ENCODE measurements at regions not wholly inside any gene's neighbourhood (a gene's known extent, or its start where the extent isn't known, plus 50 kb on each side); places are given as distances from the start of the nearest gene placed in this dataset.

DNA sequence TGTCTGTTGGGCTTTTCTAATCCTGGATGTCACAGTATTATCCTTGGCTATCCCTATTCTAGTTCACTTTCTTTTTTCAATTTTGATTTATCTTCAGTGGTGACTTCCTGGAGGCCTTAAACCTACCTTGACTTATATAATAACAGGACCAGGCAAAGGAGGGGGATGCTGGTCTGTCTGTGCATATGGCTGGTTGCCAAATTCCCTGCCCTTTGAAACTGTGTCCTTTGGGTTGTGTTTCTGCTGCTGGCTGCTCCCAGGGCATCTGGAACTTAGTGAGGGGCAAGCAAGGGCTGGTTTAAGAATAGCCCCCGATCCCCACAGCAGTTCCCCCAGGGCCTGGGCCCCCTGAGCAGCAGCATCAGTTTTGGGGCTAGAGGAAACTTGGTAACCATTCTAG lies 96.0 kb upstream of the MAX start:
- no peak for TF ChIP-seq MYC (IDR thresholded peaks at IDR 0.05; ENCODE audit: low read depth, low read length)
- TF ChIP-seq, protein P1, sequence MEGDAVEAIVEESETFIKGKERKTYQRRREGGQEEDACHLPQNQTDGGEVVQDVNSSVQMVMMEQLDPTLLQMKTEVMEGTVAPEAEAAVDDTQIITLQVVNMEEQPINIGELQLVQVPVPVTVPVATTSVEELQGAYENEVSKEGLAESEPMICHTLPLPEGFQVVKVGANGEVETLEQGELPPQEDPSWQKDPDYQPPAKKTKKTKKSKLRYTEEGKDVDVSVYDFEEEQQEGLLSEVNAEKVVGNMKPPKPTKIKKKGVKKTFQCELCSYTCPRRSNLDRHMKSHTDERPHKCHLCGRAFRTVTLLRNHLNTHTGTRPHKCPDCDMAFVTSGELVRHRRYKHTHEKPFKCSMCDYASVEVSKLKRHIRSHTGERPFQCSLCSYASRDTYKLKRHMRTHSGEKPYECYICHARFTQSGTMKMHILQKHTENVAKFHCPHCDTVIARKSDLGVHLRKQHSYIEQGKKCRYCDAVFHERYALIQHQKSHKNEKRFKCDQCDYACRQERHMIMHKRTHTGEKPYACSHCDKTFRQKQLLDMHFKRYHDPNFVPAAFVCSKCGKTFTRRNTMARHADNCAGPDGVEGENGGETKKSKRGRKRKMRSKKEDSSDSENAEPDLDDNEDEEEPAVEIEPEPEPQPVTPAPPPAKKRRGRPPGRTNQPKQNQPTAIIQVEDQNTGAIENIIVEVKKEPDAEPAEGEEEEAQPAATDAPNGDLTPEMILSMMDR (IDR thresholded peaks at IDR 0.05; ENCODE audit: low read depth, low read length) = no peak
- TF ChIP-seq POLR2A (IDR thresholded peaks at IDR 0.05; ENCODE audit: extremely low read depth, insufficient read length) = no peak
- TF ChIP-seq, protein P2, sequence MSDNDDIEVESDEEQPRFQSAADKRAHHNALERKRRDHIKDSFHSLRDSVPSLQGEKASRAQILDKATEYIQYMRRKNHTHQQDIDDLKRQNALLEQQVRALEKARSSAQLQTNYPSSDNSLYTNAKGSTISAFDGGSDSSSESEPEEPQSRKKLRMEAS (IDR thresholded peaks at IDR 0.05; ENCODE audit: low read depth, low read length) = no peak
- DNase-seq (ENCODE audit: low read depth) = no peak
- no peak overlapping the region for H3K4me3 ChIP-seq (ENCODE audit: low read depth, low read length)

DNA sequence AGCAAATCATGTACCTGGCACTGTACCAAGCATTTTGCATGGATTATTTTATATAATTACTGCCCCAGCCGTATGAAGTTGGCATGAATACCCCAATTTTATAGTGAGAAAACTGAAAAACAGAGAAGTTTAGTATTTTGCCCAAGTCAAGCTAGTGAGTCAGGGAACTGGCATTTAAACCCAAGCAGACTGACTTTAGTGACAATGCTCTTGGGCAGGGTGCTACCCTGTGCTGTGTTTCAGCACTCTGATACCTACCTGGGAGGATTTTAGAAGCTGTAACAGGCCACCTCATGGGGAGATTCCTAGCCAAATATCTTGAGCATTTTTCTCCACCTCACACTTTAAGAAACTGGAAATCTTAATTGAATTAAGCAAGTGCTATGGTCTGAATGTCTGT lies 98.1 kb upstream of the MAX start:
- DNase-seq (ENCODE audit: low read depth) = no peak
- no peak overlapping the region for H3K4me3 ChIP-seq (ENCODE audit: low read depth, low read length)
- TF ChIP-seq POLR2A (IDR thresholded peaks at IDR 0.05; ENCODE audit: extremely low read depth, insufficient read length) (no peak), MYC (IDR thresholded peaks at IDR 0.05; ENCODE audit: low read depth, low read length) (no peak)
- TF ChIP-seq, protein P2 (IDR thresholded peaks at IDR 0.05; ENCODE audit: low read depth, low read length) = no peak
- TF ChIP-seq, protein P1 (IDR thresholded peaks at IDR 0.05; ENCODE audit: low read depth, low read length) = no peak

DNA sequence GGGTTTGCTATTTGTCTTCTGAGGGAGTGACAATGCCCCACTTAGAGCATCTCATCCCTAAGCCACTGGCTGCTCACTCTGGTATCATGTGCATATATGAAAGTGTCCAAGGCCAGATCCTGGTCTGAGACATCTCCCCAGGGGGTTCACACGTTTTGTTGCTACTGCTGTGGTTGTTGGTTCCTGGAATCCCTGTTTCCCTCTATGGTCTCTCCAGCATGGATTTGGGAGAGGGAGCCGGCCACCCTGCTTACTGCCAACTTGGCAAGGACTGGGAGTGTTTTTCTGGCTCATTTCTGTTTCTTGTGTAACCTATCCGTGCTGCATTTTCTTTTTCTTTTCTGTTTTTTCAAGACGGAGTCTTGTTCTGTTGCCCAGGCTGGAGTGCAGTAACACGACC lies 101.3 kb upstream of the MAX start:
- no peak overlapping the region for H3K4me3 ChIP-seq (ENCODE audit: low read depth, low read length)
- no peak for TF ChIP-seq MYC (IDR thresholded peaks at IDR 0.05; ENCODE audit: low read depth, low read length)
- TF ChIP-seq, protein P2 (IDR thresholded peaks at IDR 0.05; ENCODE audit: low read depth, low read length) = no peak
- DNase-seq (ENCODE audit: low read depth) = no peak

DNA sequence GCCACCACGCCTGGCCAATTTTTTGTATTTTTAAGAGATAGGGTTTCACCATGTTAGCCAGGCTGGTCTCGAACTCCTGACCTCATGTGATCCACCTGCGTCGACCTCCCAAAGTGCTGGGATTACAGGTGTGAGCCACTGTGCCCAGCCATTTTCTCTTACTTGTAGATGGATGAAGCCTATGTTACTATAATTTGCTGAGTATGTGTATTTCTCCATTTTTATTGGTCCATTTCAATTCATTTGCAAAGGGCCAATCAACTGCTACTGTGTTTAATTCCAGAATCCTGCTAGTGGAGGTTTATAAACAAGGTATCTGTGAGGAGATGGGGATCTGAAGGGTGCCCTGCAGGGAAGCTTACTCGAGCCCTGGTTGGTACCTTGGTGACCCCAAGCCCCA lies 101.7 kb upstream of the MAX start:
- no peak for TF ChIP-seq POLR2A (IDR thresholded peaks at IDR 0.05; ENCODE audit: extremely low read depth, insufficient read length)
- TF ChIP-seq, protein P1 (IDR thresholded peaks at IDR 0.05; ENCODE audit: low read depth, low read length) = no peak
- TF ChIP-seq, protein P2 (IDR thresholded peaks at IDR 0.05; ENCODE audit: low read depth, low read length) = no peak
- no peak for TF ChIP-seq MYC (IDR thresholded peaks at IDR 0.05; ENCODE audit: low read depth, low read length)
- H3K4me3 ChIP-seq (ENCODE audit: low read depth, low read length) = no peak overlapping the region
- no peak for DNase-seq (ENCODE audit: low read depth)

DNA sequence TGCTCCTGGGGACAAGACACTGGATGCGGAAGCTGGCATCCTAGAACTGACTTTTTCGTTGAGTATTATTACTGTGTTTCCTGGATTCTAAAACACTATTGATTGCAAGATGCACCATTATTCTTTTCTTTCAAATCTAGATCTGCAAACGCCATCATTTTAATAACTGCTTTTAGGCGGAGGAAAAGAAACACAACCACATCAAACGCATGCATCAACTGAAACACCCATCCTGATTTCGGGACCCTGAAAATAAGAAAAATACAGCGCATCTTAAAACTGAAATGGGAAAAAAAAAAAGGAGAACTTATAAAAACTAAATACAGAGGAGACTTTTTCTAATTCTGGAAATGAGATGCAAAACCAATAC lies 103.7 kb upstream of the MAX start:
- DNase-seq (ENCODE audit: low read depth) = no peak
- no peak overlapping the region for H3K4me3 ChIP-seq (ENCODE audit: low read depth, low read length)
- TF ChIP-seq POLR2A (IDR thresholded peaks at IDR 0.05; ENCODE audit: extremely low read depth, insufficient read length) = no peak
- TF ChIP-seq, protein P1 (IDR thresholded peaks at IDR 0.05; ENCODE audit: low read depth, low read length) = no peak
- no peak for TF ChIP-seq MYC (IDR thresholded peaks at IDR 0.05; ENCODE audit: low read depth, low read length)
- TF ChIP-seq, protein P2 (IDR thresholded peaks at IDR 0.05; ENCODE audit: low read depth, low read length) = no peak

DNA sequence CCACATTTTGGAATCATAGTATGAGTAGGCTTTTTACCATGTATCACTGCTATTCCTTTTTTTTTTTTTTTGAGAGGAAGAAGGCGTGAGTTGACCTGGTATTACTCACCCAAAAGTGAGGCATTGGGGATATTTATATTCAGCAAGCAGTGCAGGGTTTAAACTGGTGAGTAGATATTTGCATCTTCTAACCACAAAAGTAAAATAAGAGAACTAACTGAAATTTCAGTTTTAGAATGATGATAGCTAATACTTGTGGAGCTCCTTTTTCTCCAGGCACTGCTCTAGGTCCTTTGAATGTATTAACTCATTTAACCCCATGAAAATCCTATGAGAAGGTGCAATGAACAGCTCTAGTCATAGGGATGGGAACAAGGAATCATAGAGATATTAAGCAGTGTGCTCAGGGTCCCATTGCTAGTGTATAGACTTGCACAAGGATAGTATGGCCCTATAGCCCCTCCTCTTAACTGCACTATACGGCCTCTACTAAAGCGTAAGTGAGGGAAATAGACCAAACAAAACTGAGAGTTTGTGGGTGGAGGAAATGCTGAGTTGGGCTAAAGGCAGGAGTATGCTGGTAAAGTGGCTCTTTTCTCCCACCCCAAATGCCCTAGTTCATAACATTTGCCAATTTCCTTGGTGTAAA lies 104.3 kb upstream of the MAX start:
- DNase-seq (ENCODE audit: low read depth) = peak; percentile 59
- H3K4me3 ChIP-seq (ENCODE audit: low read depth, low read length) = no peak overlapping the region
- TF ChIP-seq, protein P1 (IDR thresholded peaks at IDR 0.05; ENCODE audit: low read depth, low read length) = no peak
- no peak for TF ChIP-seq POLR2A (IDR thresholded peaks at IDR 0.05; ENCODE audit: extremely low read depth, insufficient read length)
- TF ChIP-seq, protein P2 (IDR thresholded peaks at IDR 0.05; ENCODE audit: low read depth, low read length) = no peak
- TF ChIP-seq MYC (IDR thresholded peaks at IDR 0.05; ENCODE audit: low read depth, low read length) = no peak

All from NB4 (cell line).